ENCODE measurements at regions not wholly inside any gene's neighbourhood (a gene's known extent, or its start where the extent isn't known, plus 50 kb on each side); places are given as distances from the start of the nearest gene placed in this dataset.

GRCh38 chr6:141624301-141624700, 508.4 kb upstream of the GJE1 start:
- no peak for DNase-seq (ENCODE audit: low spot score)
- POLR2A ChIA-PET (ENCODE audit: low non-redundant PET), result no interaction called here
- H3K27ac ChIP-seq (ENCODE audit: low read depth, low read length, poor library complexity, severe bottlenecking), result no peak overlapping the region
- CTCF ChIA-PET, result no interaction called here
- H3K27me3 ChIP-seq (replicated peaks; ENCODE audit: insufficient read depth, low read depth, low read length, poor library complexity), result no peaks in the 10 kb centered on the region
- intact Hi-C loops (cut with micrococcal nuclease; ENCODE audit: unreplicated experiment), result no loop called here
- H3K4me3 ChIP-seq (ENCODE audit: low read depth, low read length, poor library complexity, severe bottlenecking), result no peak overlapping the region
- H3K36me3 ChIP-seq (ENCODE audit: insufficient read depth, low read length, poor library complexity, severe bottlenecking), result peaks cover 15% of the 10 kb centered on the region
- BruUV-seq (replicated peaks), result no TSS peak
- peaks cover 5% of the 10 kb centered on the region for H3K4me1 ChIP-seq (ENCODE audit: insufficient read depth, low read length, poor library complexity, severe bottlenecking)
- TF ChIP-seq CTCF (conservative IDR thresholded peaks at IDR 0.05; ENCODE audit: low read depth, low read length) (no peak), EZH2 (IDR thresholded peaks at IDR 0.05; ENCODE audit: borderline replicate concordance, low read depth, low read length, poor library complexity, severe bottlenecking) (no peak)
- peaks cover 44% of the 10 kb centered on the region for H3K9me3 ChIP-seq (ENCODE audit: low read depth, low read length, poor library complexity, severe bottlenecking)

GRCh38 chr6:141618180-141618581, 514.5 kb upstream of the GJE1 start:
- POLR2A ChIA-PET (ENCODE audit: low non-redundant PET), result no interaction called here
- peaks cover 18% of the 10 kb centered on the region for H3K4me1 ChIP-seq (ENCODE audit: insufficient read depth, low read length, poor library complexity, severe bottlenecking)
- H3K4me3 ChIP-seq (ENCODE audit: low read depth, low read length, poor library complexity, severe bottlenecking), result no peak overlapping the region
- BruUV-seq (replicated peaks), result no TSS peak
- CTCF ChIA-PET, result no interaction called here
- no peak for DNase-seq (ENCODE audit: low spot score)
- H3K9me3 ChIP-seq (ENCODE audit: low read depth, low read length, poor library complexity, severe bottlenecking), result no peaks in the 10 kb centered on the region
- no peaks in the 10 kb centered on the region for H3K36me3 ChIP-seq (ENCODE audit: insufficient read depth, low read length, poor library complexity, severe bottlenecking)
- TF ChIP-seq EZH2 (IDR thresholded peaks at IDR 0.05; ENCODE audit: borderline replicate concordance, low read depth, low read length, poor library complexity, severe bottlenecking) (no peak), CTCF (conservative IDR thresholded peaks at IDR 0.05; ENCODE audit: low read depth, low read length) (no peak)
- intact Hi-C loops (cut with micrococcal nuclease; ENCODE audit: unreplicated experiment), result no loop called here
- H3K27ac ChIP-seq (ENCODE audit: low read depth, low read length, poor library complexity, severe bottlenecking), result no peak overlapping the region
- H3K27me3 ChIP-seq (replicated peaks; ENCODE audit: insufficient read depth, low read depth, low read length, poor library complexity), result no peaks in the 10 kb centered on the region

- intact Hi-C loops (cut with micrococcal nuclease; ENCODE audit: unreplicated experiment), result no loop called here
- BruUV-seq (replicated peaks), result no TSS peak
- POLR2A ChIA-PET (ENCODE audit: low non-redundant PET), result no interaction called here
- Histone ChIP-seq H3K4me1 (ENCODE audit: insufficient read depth, low read length, poor library complexity, severe bottlenecking) (peaks cover 16% of the 10 kb centered on the region), H3K9me3 (ENCODE audit: low read depth, low read length, poor library complexity, severe bottlenecking) (peaks cover 11% of the 10 kb centered on the region), H3K27ac (ENCODE audit: low read depth, low read length, poor library complexity, severe bottlenecking) (no peak overlapping the region), H3K36me3 (ENCODE audit: insufficient read depth, low read length, poor library complexity, severe bottlenecking) (no peaks in the 10 kb centered on the region), H3K4me3 (ENCODE audit: low read depth, low read length, poor library complexity, severe bottlenecking) (no peak overlapping the region), H3K27me3 (replicated peaks; ENCODE audit: insufficient read depth, low read depth, low read length, poor library complexity) (no peaks in the 10 kb centered on the region)
- TF ChIP-seq EZH2 (IDR thresholded peaks at IDR 0.05; ENCODE audit: borderline replicate concordance, low read depth, low read length, poor library complexity, severe bottlenecking) (no peak), CTCF (conservative IDR thresholded peaks at IDR 0.05; ENCODE audit: low read depth, low read length) (no peak; the same call in 1 of the 2 replicates)
- peak; percentile 25 for DNase-seq (ENCODE audit: low spot score)
- CTCF ChIA-PET, result no interaction called here
Measured at GRCh38 chr6:141610741-141611140, 522.0 kb upstream of the GJE1 start.

Measured in A673 (cell line).